LNCaP clone FGC (cell line): ENCODE measurements at regions not wholly inside any gene's neighbourhood (a gene's known extent, or its start where the extent isn't known, plus 50 kb on each side); places are given as distances from the start of the nearest gene placed in this dataset.

Experiments
- DNase-seq: peaks from one replicate; pipeline ENCODE4 v3.0.0-alpha.2; 2011; ENCODE audit warnings: low read depth
- H3K4me3 ChIP-seq: 2 replicates; pipeline ENCODE4 v1.5.1; 2011; ENCODE audit warnings: mild to moderate bottlenecking, low read depth, low read length, control low read depth
- CTCF ChIP-seq: IDR thresholded peaks from 2 replicates; pipeline ENCODE4 v1.5.1; 2012; ENCODE audit warnings: mild to moderate bottlenecking; ENCODE audit not compliant: control insufficient read depth, insufficient read depth; ENCODE audit errors: extremely low read depth

DNA sequence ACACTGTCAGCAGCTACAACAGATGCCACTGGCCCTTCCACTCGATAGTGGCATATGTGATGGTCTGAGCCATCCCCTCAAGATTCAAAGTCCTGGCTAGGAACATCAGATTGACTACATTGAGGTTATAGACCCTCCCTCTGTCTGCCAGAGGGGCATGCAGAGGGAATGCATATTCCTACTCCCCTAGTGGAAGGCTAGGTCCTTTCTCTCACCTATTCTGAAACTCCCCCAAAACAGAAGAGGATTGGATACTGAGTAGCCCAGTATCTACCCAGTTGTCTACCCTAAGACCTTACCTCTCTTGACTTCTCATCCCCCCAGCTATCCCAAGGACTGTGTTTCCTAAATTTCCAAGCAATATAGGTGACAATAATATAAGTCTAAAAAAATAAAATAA is 78.5 kb upstream of the PDE4D start:
- DNase-seq, result no peak
- no peak overlapping the region for H3K4me3 ChIP-seq
- no peak for TF ChIP-seq CTCF

DNA sequence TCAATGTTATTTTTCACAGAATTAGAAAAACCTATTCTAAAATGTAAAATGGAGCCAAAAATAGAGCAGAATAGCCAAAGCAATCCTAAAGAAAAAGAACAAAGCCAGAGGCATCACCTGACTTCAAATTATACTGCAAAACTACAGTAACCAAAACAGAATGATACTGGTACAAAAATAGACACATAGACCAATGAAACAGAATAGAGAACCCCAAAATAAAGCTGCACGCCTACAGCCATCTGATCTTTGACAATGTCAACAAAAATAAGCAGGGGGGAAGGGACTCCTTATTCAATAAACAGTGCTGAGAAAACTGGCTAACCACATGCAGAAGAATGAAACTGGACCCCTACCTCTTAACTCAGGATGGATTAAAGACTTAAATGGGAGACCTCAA is 65.8 kb upstream of the PDE4D start:
- TF ChIP-seq CTCF, result no peak
- H3K4me3 ChIP-seq, result no peak overlapping the region
- DNase-seq, result no peak

- no peak for TF ChIP-seq CTCF
- no peak for DNase-seq
- H3K4me3 ChIP-seq, result no peak overlapping the region
Observed at GRCh38 chr5:59956130-59956783, 62.7 kb upstream of the PDE4D start.

GRCh38 chr5:59955241-59955640 is 61.7 kb upstream of the PDE4D start:
- TF ChIP-seq CTCF, result no peak
- H3K4me3 ChIP-seq, result no peak overlapping the region
- DNase-seq, result no peak

DNA sequence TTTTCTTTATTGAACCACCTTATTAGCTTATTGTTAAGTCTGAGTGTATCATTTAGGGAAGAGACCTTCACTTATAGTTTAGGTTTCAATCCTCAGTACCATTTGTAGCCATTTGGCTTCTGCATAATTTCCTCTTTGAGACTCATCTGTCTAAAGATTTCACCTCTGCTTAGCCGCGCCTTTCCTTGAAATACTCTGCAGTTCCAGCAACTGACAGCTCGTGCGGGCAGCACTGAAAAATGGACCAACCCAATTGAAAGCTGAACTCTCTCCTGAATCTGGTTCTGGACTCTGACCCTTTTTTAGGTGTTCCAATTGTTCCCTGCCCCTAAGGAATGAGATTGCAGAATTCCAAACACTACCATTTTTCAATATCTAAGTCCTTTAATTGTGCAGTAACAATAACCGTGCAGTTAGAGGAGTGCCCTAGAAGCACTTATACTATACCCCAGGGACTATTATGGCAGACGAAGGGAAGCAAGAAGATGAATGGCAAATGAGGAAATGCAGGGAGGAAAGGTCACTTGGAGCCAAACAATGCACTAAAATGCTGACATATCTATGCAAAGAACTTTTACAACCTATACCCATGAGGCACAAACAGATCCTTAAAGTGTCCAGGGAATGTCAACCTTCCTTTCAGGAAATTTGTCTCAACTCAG is 50.1 kb upstream of the PDE4D start:
- TF ChIP-seq CTCF, result no peak
- no peak overlapping the region for H3K4me3 ChIP-seq
- no peak for DNase-seq
